Stimulated activated naive CD8-positive, alpha-beta T cell treated with anti-CD3 and anti-CD28 coated beads, Interleukin-15, amount 100 ng/mL, for 72 hours (primary cell): ENCODE measurements at regions not wholly inside any gene's neighbourhood (a gene's known extent, or its start where the extent isn't known, plus 50 kb on each side); places are given as distances from the start of the nearest gene placed in this dataset.

Source experiments
- ATAC-seq: fragments of 150-1000 bp; cut with Tn5 transposase; 2 replicates; pipeline ENCODE4 v1.10.0; 2021; ENCODE audit warnings: mild to moderate bottlenecking, moderate library complexity
- DNase-seq, 2 donors: peaks; one replicate each; pipeline ENCODE4 v3.0.0; 2021 to 2022
- H3K27ac Mint-ChIP-seq, 2 donors: one replicate each; pipeline ENCODE4 v1.8.0; 2022; ENCODE audit warnings: mild to moderate bottlenecking in 2 of 2, mixed read lengths in 2 of 2, moderate library complexity in 2 of 2
- H3K27me3 Mint-ChIP-seq: one replicate; pipeline ENCODE4 v1.8.0; 2022; ENCODE audit warnings: mixed read lengths
- H3K4me1 Mint-ChIP-seq: one replicate; pipeline ENCODE4 v1.8.0; 2022; ENCODE audit warnings: mild to moderate bottlenecking, mixed read lengths
- H3K4me3 Mint-ChIP-seq, 2 donors: one replicate each; pipeline ENCODE4 v1.8.0; 2022; ENCODE audit warnings: mild to moderate bottlenecking in 2 of 2, mixed read lengths in 2 of 2, moderate library complexity in 1 of 2
- H3K9me3 Mint-ChIP-seq, 2 donors: one replicate each; pipeline ENCODE4 v1.8.0; 2022; ENCODE audit warnings: mixed read lengths in 2 of 2

DNA sequence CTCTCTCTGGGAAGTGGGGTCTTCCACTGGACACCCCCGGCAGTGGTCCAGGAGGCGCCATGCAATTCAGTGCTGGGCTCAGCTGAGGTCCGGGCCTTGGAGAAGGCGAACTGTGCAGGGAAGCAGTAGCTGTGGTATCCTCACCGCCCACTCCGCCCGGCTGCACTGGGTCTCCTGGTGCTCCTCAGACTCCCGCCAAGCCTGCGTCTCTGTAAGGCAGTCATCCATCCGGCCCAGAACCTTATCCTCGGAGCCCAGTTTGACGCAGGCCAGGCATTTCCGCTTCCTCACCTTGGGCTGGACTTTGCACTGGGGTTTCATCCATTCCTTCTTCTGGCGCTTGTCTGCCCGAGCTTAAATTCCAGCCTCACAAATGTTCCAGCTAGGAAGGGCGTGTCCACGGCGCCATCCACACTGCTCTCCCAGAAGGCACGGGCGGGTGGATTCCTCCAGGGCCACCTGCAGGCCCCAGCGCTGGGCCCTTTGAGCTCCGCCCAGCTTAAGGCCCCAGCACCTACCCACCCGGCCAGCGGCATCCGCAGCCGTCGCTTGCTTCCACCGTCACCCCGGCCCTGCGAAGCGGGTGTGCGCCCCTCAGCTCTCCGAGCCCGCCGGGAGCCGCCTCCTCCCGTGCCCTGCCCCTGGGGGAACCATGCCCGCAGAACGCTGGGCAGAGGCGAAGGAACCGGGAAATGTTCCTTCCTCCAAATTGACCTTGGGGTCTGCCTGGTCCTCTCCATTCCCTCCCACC lies 1884.8 kb downstream of the TP53TG3F start:
- DNase-seq: no peak
- H3K9me3 Mint-ChIP-seq: peaks cover 22 to 31% of the 10 kb centered on the region in 2 donors
- no peak for ATAC-seq
- H3K4me1 Mint-ChIP-seq: no peaks in the 10 kb centered on the region
- no peaks in the 10 kb centered on the region for H3K27me3 Mint-ChIP-seq
- H3K27ac Mint-ChIP-seq: no peak overlapping the region
- no peak overlapping the region for H3K4me3 Mint-ChIP-seq

DNA sequence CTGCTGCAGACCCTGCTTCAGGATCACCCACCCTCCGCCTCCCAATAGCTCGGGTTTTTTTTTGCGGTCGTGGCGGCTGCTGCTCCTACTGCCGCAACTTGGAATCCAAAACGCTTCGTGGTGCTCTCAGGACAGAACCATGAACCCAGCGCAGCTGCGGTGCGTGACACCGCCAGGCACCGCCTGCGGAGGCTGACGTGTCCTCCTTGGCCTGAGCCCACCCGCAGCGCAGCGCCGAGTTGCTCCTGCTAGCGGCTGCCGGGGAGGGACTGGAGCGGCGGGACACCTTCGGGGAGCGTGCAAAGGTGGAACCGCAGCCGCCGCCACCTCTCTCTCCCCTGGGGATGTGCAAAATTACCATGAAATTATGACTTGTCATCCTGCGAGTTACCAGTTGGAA lies 1893.0 kb downstream of the TP53TG3F start:
- peaks cover 16 to 20% of the 10 kb centered on the region in 2 donors for H3K9me3 Mint-ChIP-seq
- no peaks in the 10 kb centered on the region for H3K27me3 Mint-ChIP-seq
- DNase-seq (no peak), ATAC-seq (no peak)
- H3K4me1 Mint-ChIP-seq: no peaks in the 10 kb centered on the region
- no peak overlapping the region for H3K4me3 Mint-ChIP-seq
- no peak overlapping the region for H3K27ac Mint-ChIP-seq

DNA sequence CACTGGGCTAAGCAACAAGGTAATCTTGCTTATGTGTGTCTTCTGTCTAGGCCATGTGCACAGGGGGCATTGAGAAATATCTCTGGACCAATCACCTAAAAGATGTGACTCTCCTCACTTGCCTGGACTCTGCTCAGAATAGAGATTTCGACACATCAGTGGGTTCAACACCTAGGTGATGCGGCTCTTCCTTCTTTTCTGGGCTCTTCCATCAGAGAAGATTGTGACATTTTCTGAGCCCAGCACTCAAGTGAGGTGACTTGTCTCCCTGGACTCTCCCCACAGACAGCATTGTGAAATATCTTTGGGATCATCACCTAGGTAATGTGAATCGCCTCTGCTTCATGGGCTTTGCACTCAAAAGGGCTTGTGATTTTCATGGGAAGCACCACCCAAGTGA lies 1904.1 kb downstream of the TP53TG3F start:
- no peak overlapping the region for H3K27ac Mint-ChIP-seq
- no peaks in the 10 kb centered on the region for H3K27me3 Mint-ChIP-seq
- no peak overlapping the region for H3K4me3 Mint-ChIP-seq
- peaks cover 14 to 18% of the 10 kb centered on the region in 2 donors for H3K9me3 Mint-ChIP-seq
- DNase-seq: no peak
- no peak for ATAC-seq
- H3K4me1 Mint-ChIP-seq: no peaks in the 10 kb centered on the region

DNA sequence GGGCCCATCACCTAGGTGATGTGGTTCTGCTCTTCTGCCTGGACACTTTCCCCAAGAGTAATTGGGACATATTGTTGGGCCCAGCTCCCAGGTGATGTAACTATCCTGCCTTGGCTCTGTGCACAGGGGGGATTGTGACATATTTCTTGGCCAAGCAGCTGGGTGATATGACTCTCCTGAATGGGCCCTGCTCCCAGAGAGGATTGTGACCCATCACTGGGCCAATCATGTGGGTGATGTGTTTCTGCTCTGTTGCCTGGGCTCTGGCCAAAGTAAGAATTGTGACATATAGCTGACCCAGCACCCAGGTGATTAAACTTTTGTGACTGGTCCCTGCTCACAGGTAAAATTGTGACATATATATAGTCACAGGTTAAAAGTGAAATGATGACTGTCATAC lies 1904.9 kb downstream of the TP53TG3F start:
- H3K4me3 Mint-ChIP-seq: no peak overlapping the region
- no peaks in the 10 kb centered on the region for H3K4me1 Mint-ChIP-seq
- H3K27me3 Mint-ChIP-seq: no peaks in the 10 kb centered on the region
- DNase-seq (no peak), ATAC-seq (no peak)
- H3K9me3 Mint-ChIP-seq: peaks cover 14 to 18% of the 10 kb centered on the region in 2 donors
- no peak overlapping the region for H3K27ac Mint-ChIP-seq

DNA sequence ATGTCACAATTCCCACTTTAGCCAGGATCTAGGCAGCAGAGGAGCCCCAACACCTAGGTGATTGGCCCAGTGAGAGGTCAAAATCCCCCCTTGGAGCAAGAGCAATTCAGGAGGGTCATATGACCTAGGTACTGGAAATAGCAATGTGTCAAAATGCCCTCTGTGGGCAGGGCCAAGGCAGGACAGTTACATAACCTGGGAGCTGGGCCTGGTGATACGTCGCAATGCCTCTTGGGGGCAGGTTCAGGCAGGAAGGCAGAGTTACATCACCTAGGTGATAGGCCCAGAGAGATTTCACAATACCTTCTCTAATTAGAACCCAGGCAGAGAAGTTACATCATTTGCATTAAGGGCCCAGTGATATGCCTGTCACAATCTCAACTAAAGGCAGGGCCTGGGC lies 1906.3 kb downstream of the TP53TG3F start:
- peaks cover 18% of the 10 kb centered on the region in 2 donors for H3K9me3 Mint-ChIP-seq

DNA sequence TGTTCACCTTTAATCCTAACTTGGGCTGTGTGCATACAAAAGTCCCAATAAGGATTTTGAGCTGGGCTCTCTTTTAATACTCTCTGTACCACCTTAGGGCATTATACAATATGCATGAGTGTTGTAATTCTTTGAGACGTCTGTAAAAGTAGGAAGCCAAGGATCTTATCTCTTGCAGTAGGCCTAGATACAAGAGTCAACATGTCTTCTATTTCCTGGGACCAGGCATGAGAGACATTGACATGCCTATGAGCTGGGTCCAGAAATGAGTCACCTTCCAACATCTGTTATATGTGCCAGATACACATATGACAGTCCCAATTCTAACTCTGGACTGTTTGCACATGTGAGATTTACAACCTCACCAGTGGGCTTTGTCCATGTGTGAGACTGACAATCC lies 1911.2 kb downstream of the TP53TG3F start:
- Mint-ChIP-seq H3K4me3 (no peak overlapping the region), H3K27ac (no peak overlapping the region), H3K27me3 (no peaks in the 10 kb centered on the region), H3K9me3 (peaks cover 2 to 10% of the 10 kb centered on the region in 2 donors), H3K4me1 (no peaks in the 10 kb centered on the region)
- DNase-seq (no peak), ATAC-seq (no peak)

More for the DNA sequence above, 1906.3 kb downstream of the TP53TG3F start:
- DNase-seq: no peak
- Mint-ChIP-seq H3K4me3 (no peak overlapping the region), H3K27me3 (no peaks in the 10 kb centered on the region), H3K4me1 (no peaks in the 10 kb centered on the region), H3K27ac (no peak overlapping the region)
- no peak for ATAC-seq

DNA sequence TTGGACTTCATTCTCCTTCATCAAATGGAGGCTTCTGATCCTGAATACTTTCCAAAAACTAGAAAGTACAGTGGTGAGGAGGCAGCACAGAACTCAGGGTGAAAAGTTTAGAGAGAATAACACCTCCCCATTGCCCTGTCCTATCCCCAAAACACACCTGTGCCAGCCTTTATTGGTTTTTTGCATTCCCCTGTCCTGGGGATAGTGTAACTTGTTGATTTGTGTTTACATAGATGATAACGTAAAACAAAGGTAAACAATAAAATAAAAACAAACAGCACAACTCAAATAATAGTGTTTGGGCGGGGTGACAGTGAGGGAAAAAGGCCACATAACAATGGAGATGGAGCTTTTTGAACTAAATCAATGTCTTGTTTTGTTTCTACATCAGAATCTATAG lies 1917.7 kb downstream of the TP53TG3F start:
- no peaks in the 10 kb centered on the region for H3K4me1 Mint-ChIP-seq
- ATAC-seq: no peak
- no peak overlapping the region for H3K4me3 Mint-ChIP-seq
- H3K27ac Mint-ChIP-seq: no peak overlapping the region
- no peak for DNase-seq
- H3K27me3 Mint-ChIP-seq: no peaks in the 10 kb centered on the region
- H3K9me3 Mint-ChIP-seq: peaks cover 13 to 14% of the 10 kb centered on the region in 2 donors

DNA sequence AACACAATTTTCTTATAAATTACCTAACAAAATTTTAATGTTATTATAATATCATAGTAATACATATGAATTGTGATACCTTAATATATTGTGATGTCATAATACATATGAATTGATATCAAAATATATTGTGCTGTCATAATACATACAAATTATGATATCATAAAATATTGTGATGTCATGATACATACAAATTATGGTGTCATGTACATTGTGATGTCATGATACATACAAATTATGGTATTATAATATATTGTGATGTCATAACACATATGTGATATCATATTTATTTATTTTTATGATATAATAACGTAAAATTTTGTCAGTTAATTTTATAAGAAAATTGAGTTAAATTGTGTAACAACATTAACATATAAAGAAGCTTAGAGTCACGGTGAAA lies 1927.2 kb downstream of the TP53TG3F start:
- DNase-seq (no peak), ATAC-seq (no peak)
- peaks cover 22 to 29% of the 10 kb centered on the region in 2 donors for H3K9me3 Mint-ChIP-seq
- no peak overlapping the region for H3K4me3 Mint-ChIP-seq
- H3K4me1 Mint-ChIP-seq: no peaks in the 10 kb centered on the region
- H3K27me3 Mint-ChIP-seq: no peaks in the 10 kb centered on the region
- no peak overlapping the region for H3K27ac Mint-ChIP-seq

DNA sequence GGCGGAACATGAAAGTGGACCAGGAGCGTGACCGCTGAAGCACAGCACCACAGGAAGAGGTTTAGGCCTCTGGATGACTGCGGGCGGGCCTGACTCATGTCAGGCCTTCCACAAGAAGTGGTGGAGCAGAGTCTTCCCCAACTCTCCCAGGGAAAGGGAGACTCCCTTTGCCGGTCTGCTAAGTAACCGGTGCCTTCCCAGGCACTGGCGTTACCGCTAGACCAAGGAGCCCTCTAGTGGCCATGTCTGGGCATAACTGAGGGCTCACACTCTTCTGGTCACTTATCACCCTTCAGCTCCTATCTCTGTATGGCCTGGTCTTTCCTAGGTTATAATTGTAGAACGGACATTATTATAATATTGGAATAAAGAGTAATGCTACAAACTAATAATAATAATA lies 1931.9 kb downstream of the TP53TG3F start:
- no peak overlapping the region for H3K4me3 Mint-ChIP-seq
- H3K9me3 Mint-ChIP-seq: peaks cover 25 to 31% of the 10 kb centered on the region in 2 donors
- no peaks in the 10 kb centered on the region for H3K4me1 Mint-ChIP-seq
- H3K27ac Mint-ChIP-seq: no peak overlapping the region
- DNase-seq (peak; percentile 5 to 22), ATAC-seq (no peak)
- H3K27me3 Mint-ChIP-seq: no peaks in the 10 kb centered on the region

DNA sequence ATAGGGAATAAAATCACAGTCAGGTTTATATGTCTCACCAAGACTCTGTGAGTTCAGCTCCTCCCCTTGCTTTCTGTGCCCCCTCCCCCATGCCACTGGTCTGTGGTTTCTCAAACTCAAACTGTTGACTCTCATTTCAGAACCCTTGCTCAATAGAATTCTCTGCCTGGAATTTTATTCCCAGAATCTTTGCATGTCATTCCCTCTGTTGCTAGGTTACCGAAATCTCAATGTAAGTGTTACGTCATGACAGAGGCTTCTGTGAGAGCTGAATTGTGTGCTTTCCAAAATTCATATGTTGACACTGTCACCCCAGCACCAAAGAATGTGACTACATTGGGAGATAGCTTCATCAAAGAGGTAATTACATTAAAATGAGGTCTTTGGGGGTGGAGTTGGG lies 1938.8 kb downstream of the TP53TG3F start:
- ATAC-seq (no peak), DNase-seq (no peak)
- H3K4me3 Mint-ChIP-seq: no peak overlapping the region
- no peaks in the 10 kb centered on the region for H3K4me1 Mint-ChIP-seq
- H3K27ac Mint-ChIP-seq: no peak overlapping the region
- H3K27me3 Mint-ChIP-seq: no peaks in the 10 kb centered on the region
- peaks cover 6 to 25% of the 10 kb centered on the region in 2 donors for H3K9me3 Mint-ChIP-seq

DNA sequence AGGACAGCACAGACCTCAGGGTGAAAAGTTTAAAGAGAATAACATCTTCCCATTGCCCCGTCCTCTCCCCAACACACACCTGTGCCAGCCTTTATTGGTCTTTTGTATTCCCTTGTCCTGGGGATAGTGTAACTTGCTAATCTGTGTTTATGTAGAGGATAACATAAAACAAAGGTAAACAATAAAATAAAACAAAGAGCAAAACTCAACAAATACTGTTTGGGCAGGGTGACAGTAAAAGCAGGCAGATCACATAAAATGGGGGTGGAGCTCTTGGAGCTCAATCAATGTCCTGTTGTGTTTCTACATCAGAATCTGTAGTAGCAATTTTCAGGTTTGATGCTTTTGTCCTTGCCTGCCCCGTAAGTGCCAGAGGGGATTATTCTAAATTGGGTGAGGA lies 1939.7 kb downstream of the TP53TG3F start:
- ATAC-seq: no peak
- no peak overlapping the region for H3K4me3 Mint-ChIP-seq
- H3K27ac Mint-ChIP-seq: no peak overlapping the region
- DNase-seq: no peak
- peaks cover 6 to 18% of the 10 kb centered on the region in 2 donors for H3K9me3 Mint-ChIP-seq
- no peaks in the 10 kb centered on the region for H3K4me1 Mint-ChIP-seq
- H3K27me3 Mint-ChIP-seq: no peaks in the 10 kb centered on the region

DNA sequence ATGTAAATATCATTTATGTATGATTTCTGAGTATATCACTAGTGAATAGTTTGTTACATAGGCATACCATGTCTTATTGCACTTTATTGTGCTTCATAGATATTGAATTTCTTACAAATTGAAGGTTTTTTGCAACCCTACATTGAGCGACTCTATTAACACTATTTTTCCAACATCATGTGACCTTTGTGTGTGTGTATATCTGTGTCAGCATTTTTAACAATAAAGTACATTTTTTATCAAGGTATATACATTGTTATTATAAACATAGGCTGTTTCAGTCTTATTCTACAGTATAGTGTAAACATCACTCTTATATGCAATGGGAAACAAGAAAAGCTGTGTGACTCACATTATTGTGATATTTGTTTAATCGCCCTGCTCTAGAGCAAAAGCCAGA lies 1944.9 kb downstream of the TP53TG3F start:
- Mint-ChIP-seq H3K4me3 (no peak overlapping the region), H3K27me3 (no peaks in the 10 kb centered on the region), H3K27ac (no peak overlapping the region), H3K4me1 (no peaks in the 10 kb centered on the region), H3K9me3 (peaks cover 5 to 15% of the 10 kb centered on the region in 2 donors)
- no peak for DNase-seq
- ATAC-seq: no peak

DNA sequence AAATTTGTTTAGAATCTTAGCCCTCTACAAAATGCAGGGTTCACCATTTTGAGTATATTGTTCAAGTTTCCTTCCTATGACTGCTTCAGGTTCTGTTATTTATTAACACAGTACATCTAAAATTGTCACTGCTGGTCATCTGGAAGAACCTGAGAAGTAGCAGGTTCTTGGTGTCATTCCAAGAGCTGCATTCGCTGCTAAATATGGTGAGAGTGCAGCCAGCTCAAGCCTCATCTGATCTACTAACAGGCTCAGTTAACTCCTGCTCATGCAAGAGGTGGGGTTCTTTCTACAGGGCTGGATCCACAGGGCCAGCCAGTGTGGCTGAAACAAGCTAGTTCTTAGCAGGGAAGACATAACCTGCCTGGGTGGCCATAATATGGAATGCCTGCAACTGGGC lies 1946.1 kb downstream of the TP53TG3F start:
- H3K4me3 Mint-ChIP-seq: no peak overlapping the region
- no peaks in the 10 kb centered on the region for H3K4me1 Mint-ChIP-seq
- no peak for DNase-seq
- H3K9me3 Mint-ChIP-seq: peaks cover 5 to 15% of the 10 kb centered on the region in 2 donors
- no peaks in the 10 kb centered on the region for H3K27me3 Mint-ChIP-seq
- no peak overlapping the region for H3K27ac Mint-ChIP-seq
- ATAC-seq: no peak

DNA sequence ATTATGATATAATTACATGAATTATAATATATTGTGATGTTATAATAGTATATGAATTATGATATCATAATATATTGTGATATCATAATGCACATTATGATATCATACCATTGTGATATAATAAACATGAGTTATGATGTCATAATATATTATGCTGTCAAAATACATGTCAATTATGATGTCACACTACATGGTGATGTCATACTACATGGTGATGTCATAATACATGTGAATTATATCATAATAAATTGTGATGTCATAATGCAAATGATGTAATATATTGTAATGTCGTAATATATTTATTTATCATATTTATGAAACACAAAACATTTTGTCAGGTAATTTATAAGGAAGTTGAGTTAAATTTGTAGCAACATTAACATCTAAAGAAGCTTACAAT lies 1950.1 kb downstream of the TP53TG3F start:
- ATAC-seq: no peak
- Mint-ChIP-seq H3K4me1 (no peaks in the 10 kb centered on the region), H3K4me3 (no peak overlapping the region), H3K9me3 (peaks cover 9 to 21% of the 10 kb centered on the region in 2 donors), H3K27me3 (no peaks in the 10 kb centered on the region), H3K27ac (peak overlapping the region in 1 of 2 donors; percentile 54)
- DNase-seq: no peak

DNA sequence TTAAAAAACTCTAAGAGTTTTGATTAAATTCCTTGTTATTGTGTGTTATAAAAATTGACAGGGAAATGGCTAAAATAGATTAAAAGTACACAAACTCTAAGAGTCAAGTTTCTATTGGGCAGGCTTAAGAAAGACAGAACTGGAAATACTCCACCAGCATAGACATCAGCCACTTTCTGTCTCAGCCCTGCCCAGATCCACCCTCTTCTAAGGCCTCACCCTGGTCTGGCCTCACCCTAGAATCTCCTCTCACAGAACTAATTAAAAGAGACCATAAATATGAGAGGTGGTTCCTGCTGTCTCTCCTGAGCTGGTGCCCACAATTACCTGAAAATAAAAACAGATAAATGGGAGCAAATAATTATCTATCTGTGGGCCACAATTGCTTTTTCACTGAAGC lies 1951.0 kb downstream of the TP53TG3F start:
- Mint-ChIP-seq H3K27ac (no peak overlapping the region), H3K4me1 (no peaks in the 10 kb centered on the region), H3K9me3 (peaks cover 9 to 28% of the 10 kb centered on the region in 2 donors), H3K4me3 (no peak overlapping the region), H3K27me3 (no peaks in the 10 kb centered on the region)
- DNase-seq (no peak), ATAC-seq (no peak)

DNA sequence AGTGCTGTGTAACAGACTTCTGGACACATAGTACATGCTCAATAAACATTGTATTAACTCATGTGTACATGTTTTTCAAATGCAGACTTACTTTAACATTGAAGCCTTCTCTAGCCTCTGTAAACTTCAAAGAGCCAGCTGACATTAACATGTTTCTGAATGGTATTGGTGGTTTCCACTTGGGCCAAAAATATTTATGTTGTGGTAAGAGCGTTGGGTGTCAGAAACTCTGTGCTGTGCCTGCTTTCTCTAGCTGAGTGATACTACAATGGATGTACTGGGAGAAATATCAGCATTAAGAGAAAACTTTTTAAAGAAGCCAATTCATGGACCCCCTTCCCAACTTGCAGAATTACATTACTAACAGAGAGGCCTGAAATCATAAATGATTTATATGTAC lies 1951.7 kb downstream of the TP53TG3F start:
- Mint-ChIP-seq H3K4me3 (no peak overlapping the region), H3K4me1 (no peaks in the 10 kb centered on the region), H3K27ac (no peak overlapping the region), H3K27me3 (no peaks in the 10 kb centered on the region), H3K9me3 (peaks cover 7 to 28% of the 10 kb centered on the region in 2 donors)
- no peak for DNase-seq
- ATAC-seq: no peak

DNA sequence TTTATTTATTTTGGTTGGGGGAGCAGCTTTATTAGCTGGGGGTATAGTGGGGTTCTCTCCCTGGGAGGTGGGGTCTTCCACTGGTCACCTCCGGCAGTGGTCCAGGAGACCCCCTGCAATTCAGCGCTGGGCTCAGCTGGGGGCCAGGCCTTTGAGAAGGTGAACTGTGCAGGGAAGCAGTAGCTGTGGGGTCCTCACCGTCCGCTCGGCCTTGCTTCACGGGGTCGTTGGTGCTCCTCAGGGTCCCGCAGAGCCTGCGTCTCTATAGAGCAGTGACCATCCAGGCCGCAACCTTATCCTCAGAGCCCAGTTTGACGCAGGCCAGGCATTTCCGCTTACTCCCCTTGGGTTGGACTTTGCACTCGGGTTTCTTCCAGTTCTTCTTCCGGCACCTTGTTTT lies 1954.7 kb downstream of the TP53TG3F start:
- H3K27me3 Mint-ChIP-seq: no peaks in the 10 kb centered on the region
- H3K27ac Mint-ChIP-seq: no peak overlapping the region
- DNase-seq: no peak
- H3K4me1 Mint-ChIP-seq: no peaks in the 10 kb centered on the region
- no peak for ATAC-seq
- H3K4me3 Mint-ChIP-seq: no peak overlapping the region
- peaks cover 4 to 36% of the 10 kb centered on the region in 2 donors for H3K9me3 Mint-ChIP-seq
